GM13976 (cell line): ENCODE measurements at regions not wholly inside any gene's neighbourhood (a gene's known extent, or its start where the extent isn't known, plus 50 kb on each side); places are given as distances from the start of the nearest gene placed in this dataset.

Experiments
- DNase-seq: peaks from one replicate; pipeline ENCODE4 v3.0.0; 2012; ENCODE audit warnings: low spot score
- in situ Hi-C: fragments of 300-500 bp; cut with MboI; formaldehyde crosslinking; loops from one replicate; pipeline ENCODE4 v1.12.0; 2022; ENCODE audit warnings: low sequenced_read_pairs, mixed read lengths, inconsistent platforms; ENCODE audit not compliant: unreplicated experiment
- TF ChIP-seq, protein P1 (sequence below): IDR thresholded peaks from 2 replicates; pipeline ENCODE4 v1.5.1; 2012; ENCODE audit warnings: borderline replicate concordance, mild to moderate bottlenecking; ENCODE audit not compliant: insufficient read depth; ENCODE audit errors: extremely low read depth, missing control alignments, control extremely low read depth

- TF ChIP-seq, protein P1, sequence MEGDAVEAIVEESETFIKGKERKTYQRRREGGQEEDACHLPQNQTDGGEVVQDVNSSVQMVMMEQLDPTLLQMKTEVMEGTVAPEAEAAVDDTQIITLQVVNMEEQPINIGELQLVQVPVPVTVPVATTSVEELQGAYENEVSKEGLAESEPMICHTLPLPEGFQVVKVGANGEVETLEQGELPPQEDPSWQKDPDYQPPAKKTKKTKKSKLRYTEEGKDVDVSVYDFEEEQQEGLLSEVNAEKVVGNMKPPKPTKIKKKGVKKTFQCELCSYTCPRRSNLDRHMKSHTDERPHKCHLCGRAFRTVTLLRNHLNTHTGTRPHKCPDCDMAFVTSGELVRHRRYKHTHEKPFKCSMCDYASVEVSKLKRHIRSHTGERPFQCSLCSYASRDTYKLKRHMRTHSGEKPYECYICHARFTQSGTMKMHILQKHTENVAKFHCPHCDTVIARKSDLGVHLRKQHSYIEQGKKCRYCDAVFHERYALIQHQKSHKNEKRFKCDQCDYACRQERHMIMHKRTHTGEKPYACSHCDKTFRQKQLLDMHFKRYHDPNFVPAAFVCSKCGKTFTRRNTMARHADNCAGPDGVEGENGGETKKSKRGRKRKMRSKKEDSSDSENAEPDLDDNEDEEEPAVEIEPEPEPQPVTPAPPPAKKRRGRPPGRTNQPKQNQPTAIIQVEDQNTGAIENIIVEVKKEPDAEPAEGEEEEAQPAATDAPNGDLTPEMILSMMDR = no peak
- DNase-seq = no peak
- in situ Hi-C loops = no loop called here
These were observed 897.4 kb upstream of the KLHL29 start for GRCh38 chr2:22487541-22487940.

DNA sequence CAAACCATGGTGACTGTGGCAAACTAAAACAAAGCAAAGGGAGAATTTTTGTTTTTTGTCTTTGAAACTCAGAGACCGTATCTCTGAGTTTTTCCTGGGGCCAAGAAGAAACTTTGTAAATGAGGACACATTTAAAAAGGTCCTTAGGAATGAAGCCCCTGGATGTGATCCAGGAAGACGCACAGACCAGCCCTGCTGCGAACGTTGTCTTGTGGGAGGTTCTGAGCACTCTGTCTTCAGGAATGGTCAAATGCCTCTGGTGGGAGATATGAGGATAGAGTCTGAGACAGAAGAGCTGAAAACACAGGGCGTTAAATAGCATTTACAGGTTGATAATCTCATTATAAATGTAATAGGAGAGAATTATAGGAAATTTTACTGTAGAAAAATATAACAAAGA, 893.5 kb upstream of the KLHL29 start:
- TF ChIP-seq, protein P1 = no peak
- in situ Hi-C loops = no loop called here

GRCh38 chr2:22494156-22494555, 890.8 kb upstream of the KLHL29 start:
- TF ChIP-seq, protein P1 = no peak
- DNase-seq = no peak
- in situ Hi-C loops = no loop called here

More for the DNA sequence above, 893.5 kb upstream of the KLHL29 start:
- DNase-seq = no peak

GRCh38 chr2:22497064-22497463, 887.9 kb upstream of the KLHL29 start:
- TF ChIP-seq, protein P1 = no peak
- in situ Hi-C loops = no loop called here
- no peak for DNase-seq

GRCh38 chr2:22497789-22498188, 887.2 kb upstream of the KLHL29 start:
- DNase-seq = no peak

DNA sequence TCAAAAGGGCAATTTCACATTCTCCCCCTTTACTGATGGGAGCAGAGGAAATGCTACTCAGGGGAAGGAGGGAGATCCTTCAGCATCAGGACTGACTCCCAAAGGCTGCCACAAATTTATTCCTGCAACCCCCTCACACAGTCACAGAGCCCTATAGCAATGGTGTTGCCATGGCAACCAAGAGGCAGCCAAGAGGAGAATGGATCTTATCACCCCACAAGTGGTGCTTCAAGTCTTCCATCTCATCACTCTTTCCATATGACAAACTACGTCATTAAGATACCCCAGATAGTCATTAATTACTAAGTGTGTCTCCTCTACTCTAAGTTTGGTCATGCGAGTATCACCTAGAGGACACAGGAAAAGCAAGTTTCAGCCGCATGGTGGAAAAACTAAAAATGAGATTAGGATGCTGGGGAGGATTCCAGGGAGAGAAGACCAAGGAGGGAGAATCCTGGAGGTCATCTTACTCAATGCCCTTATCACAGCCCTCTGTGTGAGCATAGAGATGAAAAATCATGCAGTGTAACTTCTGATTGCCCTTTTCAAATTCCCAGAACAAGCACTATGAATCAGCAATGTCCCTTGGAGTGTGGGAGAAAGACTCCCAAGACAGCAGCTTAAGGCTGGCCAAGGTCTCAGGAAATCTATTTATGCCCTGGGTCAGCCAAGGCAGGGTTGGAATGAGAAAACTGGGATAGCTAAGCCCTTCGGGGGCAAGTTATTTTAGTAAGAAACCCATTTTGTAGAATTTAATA, 885.7 kb upstream of the KLHL29 start:
- TF ChIP-seq, protein P1 = no peak
- in situ Hi-C loops = no loop called here
- DNase-seq = no peak

More at GRCh38 chr2:22497789-22498188, 887.2 kb upstream of the KLHL29 start:
- TF ChIP-seq, protein P1 = no peak
- in situ Hi-C loops = no loop called here

DNA sequence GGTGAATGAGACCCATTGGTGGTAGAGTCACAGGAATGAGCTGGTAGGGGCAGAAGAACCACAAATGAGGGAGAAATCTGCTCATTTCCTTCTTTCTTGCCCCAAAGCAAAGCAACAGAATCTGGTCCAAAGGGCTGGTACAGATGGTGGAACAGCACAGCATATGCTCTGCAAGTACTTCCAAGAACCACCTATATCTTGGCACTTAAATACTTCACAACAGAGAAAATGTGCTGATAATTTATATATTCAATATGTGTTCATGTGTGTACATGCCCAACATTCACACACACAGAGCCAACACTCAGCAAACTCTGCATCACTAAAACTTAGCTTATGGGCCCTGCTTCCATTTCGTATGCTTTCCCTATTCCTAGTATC, 884.4 kb upstream of the KLHL29 start:
- TF ChIP-seq, protein P1 = no peak
- no peak for DNase-seq
- in situ Hi-C loops = no loop called here
